H9 (cell line): ENCODE measurements at regions not wholly inside any gene's neighbourhood (a gene's known extent, or its start where the extent isn't known, plus 50 kb on each side); places are given as distances from the start of the nearest gene placed in this dataset.
"Not testable (repeated sequence)": the region's sequence is repeated elsewhere in the genome, so short reads cannot be mapped to it uniquely, and the experiment has no call there.

Experiments used
- DNase-seq: peaks from one replicate; pipeline ENCODE4 v3.0.0-alpha.2; 2017
- H2AFZ ChIP-seq: one replicate; pipeline ENCODE4 v1.6.1; 2013; ENCODE audit warnings: mild to moderate bottlenecking, low read length, control low read depth, moderate library complexity
- H2AK5ac ChIP-seq: 2 replicates; pipeline ENCODE4 v1.6.1; 2013; ENCODE audit warnings: low read length, control low read depth, mixed read lengths; ENCODE audit not compliant: insufficient read length
- H2BK120ac ChIP-seq: one replicate; pipeline ENCODE4 v1.6.1; 2013; ENCODE audit warnings: low read depth, mild to moderate bottlenecking, low read length, control low read depth, inconsistent platforms; ENCODE audit not compliant: poor library complexity, severe bottlenecking
- H2BK12ac ChIP-seq: 2 replicates; pipeline ENCODE4 v1.6.1; 2013; ENCODE audit warnings: low read length, control low read depth, mixed read lengths, low read depth; ENCODE audit not compliant: insufficient read length
- H2BK15ac ChIP-seq: 2 replicates; pipeline ENCODE4 v1.6.1; 2013; ENCODE audit warnings: low read depth, low read length, control low read depth
- H2BK20ac ChIP-seq: one replicate; pipeline ENCODE4 v1.6.1; 2013; ENCODE audit warnings: low read depth, mild to moderate bottlenecking, low read length, control low read depth, inconsistent platforms; ENCODE audit not compliant: poor library complexity, severe bottlenecking
- H2BK5ac ChIP-seq: 2 replicates; pipeline ENCODE4 v1.6.1; 2013; ENCODE audit warnings: low read length, control low read depth, mixed read lengths; ENCODE audit not compliant: insufficient read length
- H3K14ac ChIP-seq: 2 replicates; pipeline ENCODE4 v1.6.1; 2013; ENCODE audit warnings: low read length, control low read depth; ENCODE audit not compliant: insufficient read depth
- H3K18ac ChIP-seq: 2 replicates; pipeline ENCODE4 v1.6.1; 2013; ENCODE audit warnings: low read depth, mild to moderate bottlenecking, mixed read lengths, low read length, control low read depth; ENCODE audit not compliant: insufficient read length
- H3K23ac ChIP-seq: 2 replicates; pipeline ENCODE4 v1.6.1; 2013; ENCODE audit warnings: low read length, control low read depth, mixed read lengths, low read depth; ENCODE audit not compliant: insufficient read length
- H3K23me2 ChIP-seq: 2 replicates; pipeline ENCODE4 v1.6.1; 2013; ENCODE audit warnings: low read depth, mild to moderate bottlenecking, mixed read lengths, low read length, control low read depth; ENCODE audit not compliant: insufficient read length, poor library complexity, severe bottlenecking
- H3K27ac ChIP-seq: 2 replicates; pipeline ENCODE4 v1.5.1; 2013; ENCODE audit warnings: low read length, control low read depth, mixed read lengths, low read depth; ENCODE audit not compliant: insufficient read length
- H3K27me3 ChIP-seq: 2 replicates; pipeline ENCODE4 v1.6.1; 2013; ENCODE audit warnings: low read length, control low read depth, inconsistent platforms; ENCODE audit not compliant: insufficient read depth
- H3K4ac ChIP-seq: 2 replicates; pipeline ENCODE4 v1.6.1; 2013; ENCODE audit warnings: low read depth, mild to moderate bottlenecking, control low read depth, inconsistent platforms, low read length, moderate library complexity
- H3K4me1 ChIP-seq: 2 replicates; pipeline ENCODE4 v1.6.1; 2013; ENCODE audit warnings: low read length, control low read depth, inconsistent platforms; ENCODE audit not compliant: insufficient read depth
- H3K4me2 ChIP-seq: 2 replicates; pipeline ENCODE4 v1.6.1; 2013; ENCODE audit warnings: low read length, control low read depth, mixed read lengths; ENCODE audit not compliant: insufficient read length, insufficient read depth
- H3K56ac ChIP-seq: 2 replicates; pipeline ENCODE4 v1.6.1; 2013; ENCODE audit warnings: low read depth, mild to moderate bottlenecking, mixed read lengths, low read length, control low read depth; ENCODE audit not compliant: insufficient read length
- H3K79me1 ChIP-seq: 2 replicates; pipeline ENCODE4 v1.6.1; 2013; ENCODE audit warnings: low read depth, mild to moderate bottlenecking, moderate library complexity, low read length, control low read depth, inconsistent platforms; ENCODE audit not compliant: insufficient read depth, poor library complexity, severe bottlenecking
- H3K79me2 ChIP-seq: 2 replicates; pipeline ENCODE4 v1.6.1; 2013; ENCODE audit warnings: low read length, control low read depth, inconsistent platforms; ENCODE audit not compliant: insufficient read depth
- H3K9ac ChIP-seq: 2 replicates; pipeline ENCODE4 v1.6.1; 2013; ENCODE audit warnings: low read length, control low read depth, mixed read lengths; ENCODE audit not compliant: insufficient read length; ENCODE audit errors: extremely low read depth
- H3K9me3 ChIP-seq: one replicate; pipeline ENCODE4 v1.6.1; 2013; ENCODE audit warnings: low read depth, low read length, inconsistent platforms; ENCODE audit not compliant: control insufficient read depth
- H3T11ph ChIP-seq: one replicate; pipeline ENCODE4 v1.6.1; 2013; ENCODE audit warnings: mild to moderate bottlenecking, low read length, control low read depth, inconsistent platforms
- H4K20me1 ChIP-seq: one replicate; pipeline ENCODE4 v1.6.1; 2013; ENCODE audit not compliant: control insufficient read depth, insufficient read length, insufficient read depth
- H4K5ac ChIP-seq: 2 replicates; pipeline ENCODE4 v1.6.1; 2013; ENCODE audit warnings: low read depth, mild to moderate bottlenecking, mixed read lengths, low read length, control low read depth; ENCODE audit not compliant: insufficient read length
- H4K8ac ChIP-seq: replicated peaks from 2 replicates; pipeline ENCODE4 v1.6.1; 2013; ENCODE audit warnings: low read length, control low read depth, mixed read lengths, low read depth; ENCODE audit not compliant: insufficient read length
- H4K91ac ChIP-seq: 2 replicates; pipeline ENCODE4 v1.6.1; 2013; ENCODE audit warnings: low read depth, mild to moderate bottlenecking, moderate library complexity, mixed read lengths, low read length, control low read depth; ENCODE audit not compliant: insufficient read length
- H3K27ac Mint-ChIP-seq, 3 experiments: 2 replicates in 2 of 3; 3 replicates in 1 of 3; pipeline ENCODE4 v1.8.0; 2020 to 2021; ENCODE audit warnings: mixed read lengths in 3 of 3, mild to moderate bottlenecking in 1 of 3, moderate library complexity in 1 of 3
- H3K27me3 Mint-ChIP-seq: 2 replicates; pipeline ENCODE4 v1.8.0; 2021; ENCODE audit warnings: low read depth, mild to moderate bottlenecking, moderate library complexity, mixed read lengths
- H3K36me3 Mint-ChIP-seq, 3 experiments: 2 replicates in 2 of 3; 3 replicates in 1 of 3; pipeline ENCODE4 v1.8.0; 2020 to 2021; ENCODE audit warnings: low read depth in 3 of 3, mixed read lengths in 3 of 3; ENCODE audit not compliant: insufficient read depth in 1 of 3
- H3K4me1 Mint-ChIP-seq, 2 experiments: 2 replicates each; pipeline ENCODE4 v1.8.0; 2020; ENCODE audit warnings: mixed read lengths in 2 of 2
- H3K4me3 Mint-ChIP-seq, 2 experiments: 2 replicates in 1 of 2; 3 replicates in 1 of 2; pipeline ENCODE4 v1.8.0; 2020 to 2021; ENCODE audit warnings: mild to moderate bottlenecking in 2 of 2, mixed read lengths in 2 of 2, moderate library complexity in 1 of 2
- H3K9me3 Mint-ChIP-seq, 2 experiments: 2 replicates in 1 of 2; 3 replicates in 1 of 2; pipeline ENCODE4 v1.8.0; 2020; ENCODE audit warnings: mild to moderate bottlenecking in 2 of 2, mixed read lengths in 2 of 2, moderate library complexity in 1 of 2
- WGBS: extraction: QIAGEN DNeasy Blood & Tissue Kit; methylation state at CpG from one replicate; pipeline ENCODE4 v1.1.7; 2013; ENCODE audit warnings: missing lambda C conversion rate, low lambda C conversion rate, mixed read lengths; ENCODE audit not compliant: insufficient read length; ENCODE audit errors: extremely low coverage; 5-methylcytosine and 5-hydroxymethylcytosine counted together

DNA sequence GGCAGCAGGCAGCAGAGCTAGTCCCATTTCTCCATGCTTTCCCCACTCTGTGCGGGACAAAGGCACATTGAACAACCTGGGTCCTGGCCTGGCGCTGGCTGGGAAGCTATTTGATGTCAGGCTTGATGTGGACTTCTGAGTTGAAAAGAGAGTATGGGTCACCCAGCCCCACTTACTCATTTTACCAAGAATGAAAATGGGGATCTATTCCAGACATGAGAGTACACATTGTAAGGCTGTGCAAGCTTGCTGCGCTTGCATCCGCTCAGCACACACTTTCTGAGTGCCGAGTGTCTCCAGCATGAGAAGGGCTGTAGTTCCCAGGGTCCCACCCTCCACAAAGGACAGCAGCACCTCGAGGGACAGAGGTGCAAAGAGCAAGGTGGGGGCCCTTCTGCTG, 71.7 kb upstream of the PLEKHG4B start:
- H3K4me1 Mint-ChIP-seq: peaks cover 7 to 12% of the 10 kb centered on the region in 2 experiments; a peak in 3 of 4 replicates
- not testable (repeated sequence) for H2BK5ac ChIP-seq, H2BK15ac ChIP-seq, H3K9ac ChIP-seq, H3K9me3 Mint-ChIP-seq, H3K79me2 ChIP-seq, H2BK12ac ChIP-seq, H3K79me1 ChIP-seq, H2AFZ ChIP-seq, H3K23me2 ChIP-seq, H3K27me3 ChIP-seq, H3K18ac ChIP-seq, H4K20me1 ChIP-seq, DNase-seq, H2BK20ac ChIP-seq, H3K23ac ChIP-seq, H3K4me2 ChIP-seq, H4K91ac ChIP-seq, H4K8ac ChIP-seq, H3K9me3 ChIP-seq, H3K36me3 Mint-ChIP-seq, H2AK5ac ChIP-seq, H3K4me1 ChIP-seq, H3K14ac ChIP-seq, H2BK120ac ChIP-seq, H3K4me3 Mint-ChIP-seq, H3T11ph ChIP-seq, H3K4ac ChIP-seq, H4K5ac ChIP-seq, H3K27ac ChIP-seq, H3K56ac ChIP-seq, H3K27ac Mint-ChIP-seq
- no CpG with 5 or more reads among the region's 6 CpGs for WGBS
- H3K27me3 Mint-ChIP-seq: peaks cover 41% of the 10 kb centered on the region
